ENCODE measurements at regions not wholly inside any gene's neighbourhood (a gene's known extent, or its start where the extent isn't known, plus 50 kb on each side); places are given as distances from the start of the nearest gene placed in this dataset.

DNA sequence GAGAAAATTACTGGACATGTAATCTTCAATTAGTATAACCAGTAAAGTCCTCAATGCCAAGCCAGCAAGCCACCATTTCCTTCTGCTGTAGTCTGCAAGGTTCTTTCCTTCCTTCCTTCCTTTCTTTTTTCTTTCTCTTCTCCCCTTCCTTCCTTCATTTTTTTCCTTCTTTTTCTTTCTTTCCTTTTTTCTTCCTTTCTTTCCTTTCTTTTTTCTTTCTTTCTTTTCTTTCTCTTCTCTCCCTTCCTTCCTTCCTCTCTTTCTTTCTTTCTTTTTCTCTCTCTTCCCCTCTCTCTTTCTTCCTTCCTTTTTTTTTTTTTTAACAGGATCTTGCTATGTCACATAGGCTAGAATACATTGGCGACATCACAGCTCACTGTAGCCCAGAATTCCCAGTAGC, 369.8 kb downstream of the SEMA3D start:
- TF ChIP-seq, protein P1, sequence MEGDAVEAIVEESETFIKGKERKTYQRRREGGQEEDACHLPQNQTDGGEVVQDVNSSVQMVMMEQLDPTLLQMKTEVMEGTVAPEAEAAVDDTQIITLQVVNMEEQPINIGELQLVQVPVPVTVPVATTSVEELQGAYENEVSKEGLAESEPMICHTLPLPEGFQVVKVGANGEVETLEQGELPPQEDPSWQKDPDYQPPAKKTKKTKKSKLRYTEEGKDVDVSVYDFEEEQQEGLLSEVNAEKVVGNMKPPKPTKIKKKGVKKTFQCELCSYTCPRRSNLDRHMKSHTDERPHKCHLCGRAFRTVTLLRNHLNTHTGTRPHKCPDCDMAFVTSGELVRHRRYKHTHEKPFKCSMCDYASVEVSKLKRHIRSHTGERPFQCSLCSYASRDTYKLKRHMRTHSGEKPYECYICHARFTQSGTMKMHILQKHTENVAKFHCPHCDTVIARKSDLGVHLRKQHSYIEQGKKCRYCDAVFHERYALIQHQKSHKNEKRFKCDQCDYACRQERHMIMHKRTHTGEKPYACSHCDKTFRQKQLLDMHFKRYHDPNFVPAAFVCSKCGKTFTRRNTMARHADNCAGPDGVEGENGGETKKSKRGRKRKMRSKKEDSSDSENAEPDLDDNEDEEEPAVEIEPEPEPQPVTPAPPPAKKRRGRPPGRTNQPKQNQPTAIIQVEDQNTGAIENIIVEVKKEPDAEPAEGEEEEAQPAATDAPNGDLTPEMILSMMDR (IDR thresholded peaks at IDR 0.05) = no peak
- TF ChIP-seq EP300 (IDR thresholded peaks at IDR 0.05) = no peak

All from ovary (tissue), 3 donors.